Cardiac fibroblast (primary cell): ENCODE measurements at regions not wholly inside any gene's neighbourhood (a gene's known extent, or its start where the extent isn't known, plus 50 kb on each side); places are given as distances from the start of the nearest gene placed in this dataset.

Source experiments
- DNase-seq, 2 donors: peaks; one replicate each; pipeline versions ENCODE4 v3.0.0 to v3.0.0-alpha.2; 2010; ENCODE audit warnings: low read depth in 2 of 2
- H3K4me3 ChIP-seq, 2 donors: replicated peaks in 1 of 2; 1 replicate in 1 of 2; 2 replicates in 1 of 2; pipeline ENCODE4 v1.5.1; 2011; ENCODE audit warnings: low read depth in 2 of 2, low read length in 2 of 2, mild to moderate bottlenecking in 2 of 2, moderate library complexity in 1 of 2
- TF ChIP-seq, protein P1 (sequence below): IDR thresholded peaks from one replicate; pipeline ENCODE4 v1.5.1; 2011; ENCODE audit warnings: low read depth, mild to moderate bottlenecking, low read length, inconsistent platforms

DNA sequence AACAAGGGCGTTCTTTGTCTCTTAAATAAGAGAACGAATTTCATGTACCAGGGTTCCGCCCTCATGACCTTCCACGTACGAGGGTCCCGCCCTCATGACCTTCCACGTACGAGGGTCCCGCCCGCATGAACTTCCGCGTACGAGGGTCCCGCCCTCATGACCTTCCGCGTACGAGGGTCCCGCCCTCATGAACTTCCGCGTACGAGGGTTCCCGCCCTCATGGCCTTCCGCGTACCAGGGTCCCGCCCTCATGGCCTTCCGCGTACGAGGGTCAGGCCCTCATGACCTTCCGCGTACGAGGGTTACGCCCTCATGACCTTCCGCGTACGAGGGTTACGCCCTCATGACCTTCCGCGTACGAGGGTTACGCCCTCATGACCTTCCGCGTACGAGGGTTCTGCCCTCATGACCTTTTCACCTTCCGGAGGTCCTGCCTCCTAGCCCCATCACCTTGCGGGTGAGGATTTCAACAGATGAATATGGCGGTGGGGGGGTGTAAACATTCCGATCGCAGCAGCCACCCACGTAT, 273.9 kb upstream of the ADAMTS16 start:
- TF ChIP-seq, protein P1, sequence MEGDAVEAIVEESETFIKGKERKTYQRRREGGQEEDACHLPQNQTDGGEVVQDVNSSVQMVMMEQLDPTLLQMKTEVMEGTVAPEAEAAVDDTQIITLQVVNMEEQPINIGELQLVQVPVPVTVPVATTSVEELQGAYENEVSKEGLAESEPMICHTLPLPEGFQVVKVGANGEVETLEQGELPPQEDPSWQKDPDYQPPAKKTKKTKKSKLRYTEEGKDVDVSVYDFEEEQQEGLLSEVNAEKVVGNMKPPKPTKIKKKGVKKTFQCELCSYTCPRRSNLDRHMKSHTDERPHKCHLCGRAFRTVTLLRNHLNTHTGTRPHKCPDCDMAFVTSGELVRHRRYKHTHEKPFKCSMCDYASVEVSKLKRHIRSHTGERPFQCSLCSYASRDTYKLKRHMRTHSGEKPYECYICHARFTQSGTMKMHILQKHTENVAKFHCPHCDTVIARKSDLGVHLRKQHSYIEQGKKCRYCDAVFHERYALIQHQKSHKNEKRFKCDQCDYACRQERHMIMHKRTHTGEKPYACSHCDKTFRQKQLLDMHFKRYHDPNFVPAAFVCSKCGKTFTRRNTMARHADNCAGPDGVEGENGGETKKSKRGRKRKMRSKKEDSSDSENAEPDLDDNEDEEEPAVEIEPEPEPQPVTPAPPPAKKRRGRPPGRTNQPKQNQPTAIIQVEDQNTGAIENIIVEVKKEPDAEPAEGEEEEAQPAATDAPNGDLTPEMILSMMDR, result no peak
- DNase-seq, result no peak
- H3K4me3 ChIP-seq, result no peak overlapping the region

DNA sequence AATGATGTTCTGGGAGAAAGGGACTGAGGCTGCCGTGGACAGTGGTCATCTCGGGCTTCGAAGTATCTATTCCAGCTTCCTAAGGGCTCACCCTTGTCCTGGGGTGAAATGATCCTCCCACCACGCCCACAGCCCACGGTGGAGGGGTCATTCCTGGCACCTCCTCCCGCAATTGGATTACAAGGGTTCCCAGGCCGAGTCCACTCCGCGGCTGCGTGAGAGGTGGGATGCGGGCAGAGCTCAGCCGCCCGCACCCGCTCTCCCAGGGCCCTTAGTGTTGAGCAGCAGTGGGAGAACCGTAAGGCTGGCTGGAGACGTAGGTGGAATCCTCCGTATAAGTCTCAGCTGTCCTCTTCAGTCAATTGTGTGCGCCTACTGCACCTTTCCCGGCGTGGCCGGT, 273.3 kb upstream of the ADAMTS16 start:
- H3K4me3 ChIP-seq, result no peak overlapping the region
- TF ChIP-seq, protein P1, result no peak
- no peak for DNase-seq

DNA sequence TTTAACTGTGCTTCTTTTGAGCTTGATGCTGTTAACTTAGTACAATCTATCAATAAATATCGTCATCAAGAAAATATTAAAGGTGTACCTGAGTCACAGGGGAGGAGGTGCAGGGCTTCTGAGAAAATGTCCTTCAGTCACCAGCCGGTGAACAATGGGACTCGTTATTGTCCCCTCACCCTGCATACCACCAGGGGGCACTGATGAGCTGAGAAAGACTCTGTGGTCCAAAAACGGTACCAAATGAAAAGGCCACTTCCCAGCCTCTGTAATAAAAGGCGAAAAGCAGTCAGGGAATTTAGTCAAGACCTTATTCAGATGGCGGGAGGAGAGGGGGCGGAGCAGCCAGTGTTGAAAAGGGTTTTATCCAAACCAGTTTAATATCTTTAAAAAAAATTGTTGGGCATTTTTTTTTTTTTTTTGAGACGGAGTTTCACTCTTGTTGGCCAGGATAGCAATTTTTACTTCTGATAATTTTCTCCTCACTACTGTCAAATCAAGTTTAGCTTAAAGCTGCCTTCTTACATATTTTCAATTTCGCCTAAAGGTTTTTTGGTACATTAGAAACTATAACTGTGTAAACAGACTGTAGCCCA, 271.9 kb upstream of the ADAMTS16 start:
- TF ChIP-seq, protein P1, result peak; percentile 73
- peak; percentile 13 to 40 for DNase-seq
- no peak overlapping the region for H3K4me3 ChIP-seq

DNA sequence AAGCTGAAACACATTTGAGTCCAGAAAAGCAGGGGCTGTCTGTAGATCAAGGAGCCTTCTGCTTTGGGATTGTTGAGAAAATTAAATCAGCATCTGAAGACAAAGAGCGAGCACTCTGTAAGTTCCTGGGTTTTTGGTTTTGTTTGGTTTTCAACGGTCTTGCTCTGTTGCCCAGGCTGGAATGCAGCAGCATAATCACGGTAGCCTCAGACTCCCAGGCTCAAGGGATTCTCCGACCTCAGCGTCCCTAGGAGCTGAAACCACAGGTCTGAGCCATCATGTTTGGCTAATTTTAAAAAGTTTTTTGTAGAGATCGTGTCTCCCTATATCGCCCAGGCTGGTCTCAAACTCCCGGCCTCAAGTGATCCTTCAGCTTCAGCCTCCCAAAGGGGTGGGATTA, 266.5 kb upstream of the ADAMTS16 start:
- H3K4me3 ChIP-seq, result no peak overlapping the region
- no peak for DNase-seq
- TF ChIP-seq, protein P1, result no peak

DNA sequence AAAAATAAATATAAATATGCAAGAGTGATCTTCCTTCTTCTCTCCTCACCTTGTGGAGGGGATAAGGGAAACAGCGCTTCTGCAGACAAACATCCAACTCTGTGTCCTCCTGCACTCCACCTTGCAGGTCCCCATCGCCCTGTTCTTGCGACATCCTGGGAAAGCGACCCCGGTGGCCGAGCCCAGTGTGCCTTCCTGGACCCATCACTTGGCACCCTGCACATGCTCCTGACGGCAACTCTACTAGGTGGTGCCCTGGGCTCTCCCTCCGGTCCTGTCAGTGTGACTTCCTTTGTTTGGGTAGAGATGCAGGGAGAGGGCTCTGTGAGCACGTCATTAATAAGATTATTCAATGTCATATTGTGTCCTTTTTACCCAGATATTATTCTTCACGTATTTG, 266.0 kb upstream of the ADAMTS16 start:
- no peak overlapping the region for H3K4me3 ChIP-seq
- TF ChIP-seq, protein P1, result no peak
- no peak for DNase-seq

DNA sequence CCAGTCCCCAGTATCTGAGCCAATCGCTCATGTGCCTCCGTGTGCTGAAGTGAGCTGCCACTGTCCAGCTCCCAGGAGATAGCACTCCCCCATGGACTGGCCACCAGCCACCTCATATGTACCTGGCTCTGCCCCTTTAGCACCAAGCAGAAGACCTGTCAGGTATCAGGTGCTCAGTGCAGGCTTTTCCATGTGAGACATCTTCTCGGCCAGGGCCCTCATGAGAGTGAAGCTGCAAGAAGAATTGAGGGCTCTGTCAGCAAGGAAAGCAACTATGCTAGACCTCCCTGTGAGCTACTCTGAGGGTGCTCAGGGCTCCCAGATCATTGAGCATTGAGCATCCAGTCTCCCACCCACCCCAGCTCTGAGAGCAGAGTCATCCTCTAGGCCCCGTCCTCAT, 264.2 kb upstream of the ADAMTS16 start:
- TF ChIP-seq, protein P1, result no peak
- no peak for DNase-seq
- no peak overlapping the region for H3K4me3 ChIP-seq

DNA sequence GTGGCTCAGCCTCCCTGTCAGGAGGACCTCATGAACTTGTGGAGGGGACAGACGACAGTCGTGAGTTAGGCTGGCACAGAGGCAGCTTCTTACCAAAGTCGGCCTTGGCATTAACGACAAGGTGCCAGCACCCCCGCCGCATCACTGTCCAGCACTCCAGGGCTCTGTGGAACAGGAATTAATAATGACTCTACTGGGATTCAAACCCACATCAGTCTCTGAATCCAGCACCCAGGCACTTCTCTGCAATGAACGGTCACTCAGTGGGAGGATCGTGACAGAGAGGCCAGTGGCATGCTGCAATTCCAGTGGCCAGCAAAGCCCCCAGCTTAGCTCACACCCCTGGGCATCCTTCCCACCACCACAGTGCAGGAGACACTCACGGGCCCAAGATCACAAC, 263.3 kb upstream of the ADAMTS16 start:
- no peak for DNase-seq
- TF ChIP-seq, protein P1, result no peak
- H3K4me3 ChIP-seq, result no peak overlapping the region
